CD14-positive monocyte (primary cell): ENCODE measurements at regions not wholly inside any gene's neighbourhood (a gene's known extent, or its start where the extent isn't known, plus 50 kb on each side); places are given as distances from the start of the nearest gene placed in this dataset.
A peak's percentile ranks its signal among the peaks of the same experiment; 100 is the strongest.

Experiments used
- DNase-seq, 3 donors: peaks; one replicate each; pipeline ENCODE4 v3.0.0-alpha.2; 2011 to 2022
- H2AFZ ChIP-seq: 2 replicates; pipeline ENCODE4 v1.6.0; 2012; ENCODE audit warnings: mild to moderate bottlenecking, low read depth, low read length, inconsistent platforms; ENCODE audit not compliant: insufficient read depth, poor library complexity, severe bottlenecking
- H3K27ac ChIP-seq, 2 donors: 1 replicate in 1 of 2; 2 replicates in 1 of 2; pipeline ENCODE4 v1.5.1; 2012 to 2013; ENCODE audit warnings: low read length in 2 of 2, control low read depth in 1 of 2, inconsistent platforms in 1 of 2, low read depth in 1 of 2, mild to moderate bottlenecking in 1 of 2
- H3K27me3 ChIP-seq, 2 donors: one replicate each; pipeline versions ENCODE4 v1.6.0 to v1.6.1; 2011 to 2013; ENCODE audit warnings: low read length in 2 of 2; ENCODE audit not compliant: control insufficient read depth in 2 of 2, insufficient read depth in 2 of 2
- H3K36me3 ChIP-seq, 2 donors: replicated peaks in 1 of 2; 1 replicate in 1 of 2; 2 replicates in 1 of 2; pipeline versions ENCODE4 v1.5.1 to v1.6.1; 2012 to 2013; ENCODE audit warnings: low read length in 2 of 2, control low read depth in 1 of 2, inconsistent platforms in 1 of 2, mild to moderate bottlenecking in 1 of 2; ENCODE audit not compliant: insufficient read depth in 2 of 2, control insufficient read depth in 1 of 2
- H3K4me1 ChIP-seq, 2 donors: 1 replicate in 1 of 2; 2 replicates in 1 of 2; pipeline versions ENCODE4 v1.5.1 to v1.6.1; 2012 to 2013; ENCODE audit warnings: low read length in 2 of 2, control low read depth in 1 of 2, inconsistent platforms in 1 of 2, mild to moderate bottlenecking in 1 of 2, moderate library complexity in 1 of 2; ENCODE audit not compliant: insufficient read depth in 2 of 2, control insufficient read depth in 1 of 2
- H3K4me2 ChIP-seq: replicated peaks from 2 replicates; pipeline ENCODE3; 2012; ENCODE audit warnings: low read length, moderate library complexity, mild to moderate bottlenecking; ENCODE audit not compliant: poor library complexity, severe bottlenecking; ENCODE audit errors: extremely low read depth
- H3K4me3 ChIP-seq, 3 experiments: fragments of 200-600 bp in 1 of 3; sonication (generic) in 1 of 3; replicated peaks in 1 of 3; 1 replicate in 2 of 3; 2 replicates in 1 of 3; pipeline ENCODE4 v1.5.1; 2011 to 2013; ENCODE audit warnings: low read length in 3 of 3, mild to moderate bottlenecking in 3 of 3, control low read depth in 2 of 3, low read depth in 2 of 3, inconsistent platforms in 1 of 3, moderate library complexity in 1 of 3
- H3K79me2 ChIP-seq: 2 replicates; pipeline ENCODE4 v1.6.0; 2012; ENCODE audit warnings: mild to moderate bottlenecking, control low read depth, inconsistent platforms, low read length, moderate library complexity; ENCODE audit not compliant: insufficient read depth
- H3K9ac ChIP-seq: 2 replicates; pipeline ENCODE4 v1.6.0; 2017; ENCODE audit warnings: low read length, mild to moderate bottlenecking; ENCODE audit not compliant: insufficient read depth, poor library complexity, severe bottlenecking
- H3K9me3 ChIP-seq, 2 donors: replicated peaks in 1 of 2; 1 replicate in 1 of 2; 2 replicates in 1 of 2; pipeline versions ENCODE4 v1.5.1 to v1.6.1; 2012 to 2013; ENCODE audit warnings: low read length in 2 of 2, control low read depth in 1 of 2; ENCODE audit not compliant: control insufficient read depth in 1 of 2, insufficient read depth in 1 of 2
- H4K20me1 ChIP-seq: 2 replicates; pipeline ENCODE4 v1.6.0; 2012; ENCODE audit warnings: mild to moderate bottlenecking, low read length, control low read depth, moderate library complexity; ENCODE audit not compliant: insufficient read depth
- H3K27ac Mint-ChIP-seq, 7 donors: one replicate each; pipeline ENCODE4 v1.8.0; 2020; ENCODE audit warnings: mild to moderate bottlenecking in 7 of 7, mixed read lengths in 7 of 7, moderate library complexity in 6 of 7, inconsistent platforms in 2 of 7
- H3K27me3 Mint-ChIP-seq, 3 donors: one replicate each; pipeline ENCODE4 v1.8.0; 2021 to 2022; ENCODE audit warnings: low read depth in 3 of 3, mild to moderate bottlenecking in 3 of 3, mixed read lengths in 3 of 3, moderate library complexity in 3 of 3, inconsistent platforms in 1 of 3
- H3K36me3 Mint-ChIP-seq, 2 donors: one replicate each; pipeline ENCODE4 v1.8.0; 2020; ENCODE audit warnings: mixed read lengths in 2 of 2, inconsistent platforms in 1 of 2, mild to moderate bottlenecking in 1 of 2
- H3K4me1 Mint-ChIP-seq: one replicate; pipeline ENCODE4 v1.8.0; 2020; ENCODE audit warnings: mild to moderate bottlenecking, mixed read lengths
- H3K4me3 Mint-ChIP-seq, 2 donors: one replicate each; pipeline ENCODE4 v1.8.0; 2020; ENCODE audit warnings: mild to moderate bottlenecking in 2 of 2, mixed read lengths in 2 of 2, moderate library complexity in 1 of 2
- H3K9me3 Mint-ChIP-seq, 7 donors: one replicate each; pipeline ENCODE4 v1.8.0; 2020 to 2022; ENCODE audit warnings: mixed read lengths in 7 of 7, mild to moderate bottlenecking in 6 of 7, moderate library complexity in 6 of 7, inconsistent platforms in 2 of 7
- CTCF ChIP-seq: fragments of 200-600 bp; IDR thresholded peaks from one replicate; pipeline ENCODE4 v1.8.0; 2022; ENCODE audit warnings: antibody characterized with exemption, mild to moderate bottlenecking
- WGBS: methylation state at CpG from one replicate; pipeline ENCODE4 v1.1.5; 2013; ENCODE audit warnings: missing lambda C conversion rate; ENCODE audit not compliant: insufficient coverage; 5-methylcytosine and 5-hydroxymethylcytosine counted together
- intact Hi-C, 2 donors: fragments of 100-400 bp; cut with micrococcal nuclease; formaldehyde crosslinking; loops; one replicate each; pipeline versions ENCODE4 v1.15.0 to v1.15.1; 2023

- H4K20me1 ChIP-seq: no peaks in the 10 kb centered on the region
- no CpG with 5 or more reads among the region's 2 CpGs for WGBS
- no peak overlapping the region for H3K4me3 ChIP-seq
- H3K79me2 ChIP-seq: no peaks in the 10 kb centered on the region
- H3K9ac ChIP-seq: no peak overlapping the region
- peaks cover 0 to 29% (median 8%) of the 10 kb centered on the region in 3 donors for H3K27me3 Mint-ChIP-seq
- H3K27me3 ChIP-seq: no peaks in the 10 kb centered on the region
- no peak for DNase-seq
- peaks cover 9 to 30% (median 22%) of the 10 kb centered on the region in 7 donors for H3K9me3 Mint-ChIP-seq
- H3K4me1 ChIP-seq: peaks cover 46 to 48% of the 10 kb centered on the region in 2 donors
- no peak overlapping the region for H3K4me3 Mint-ChIP-seq
- H3K4me2 ChIP-seq: no peak overlapping the region
- H3K36me3 Mint-ChIP-seq: peaks cover 17% of the 10 kb centered on the region in 2 donors
- no peak overlapping the region for H3K27ac ChIP-seq
- intact Hi-C loops: loop anchor here (2.0 to 10.0 kb wide), 3 partner anchors 38 to 846 kb away; no protein-coding TSS in a partner anchor
- H3K36me3 ChIP-seq: no peaks in the 10 kb centered on the region
- H3K9me3 ChIP-seq: peaks cover 9 to 12% of the 10 kb centered on the region in 2 donors
- no peak overlapping the region for H2AFZ ChIP-seq
- TF ChIP-seq CTCF: no peak
- peak overlapping the region; percentile 94 to 99 (median 98) for H3K27ac Mint-ChIP-seq
- H3K4me1 Mint-ChIP-seq: peaks cover 71% of the 10 kb centered on the region
Observed at GRCh38 chr15:70510433-70510832, 252.9 kb downstream of the UACA start.

DNA sequence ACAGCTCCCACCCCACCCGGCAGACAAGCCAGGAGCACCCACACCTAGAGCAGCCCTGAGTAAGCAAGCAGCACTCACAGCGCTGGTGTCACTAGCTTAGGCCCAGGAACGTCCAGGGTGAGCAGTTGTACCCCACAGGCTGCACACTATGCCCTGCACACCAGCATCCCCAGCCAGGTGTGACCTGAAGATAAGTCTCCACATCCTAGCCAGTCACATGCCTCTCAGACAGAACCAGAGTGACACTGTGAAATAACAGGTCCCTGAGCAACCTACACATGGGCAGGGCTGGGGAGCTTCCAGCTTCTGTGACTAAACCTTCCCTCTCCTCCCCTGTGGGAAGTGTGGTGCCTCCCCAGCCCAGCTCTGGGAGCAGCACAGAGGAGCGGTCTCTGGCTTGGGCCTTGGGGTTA is 253.6 kb downstream of the UACA start:
- 56% methylated on average over 3 of the region's 4 CpGs for WGBS
- peaks cover 53 to 55% of the 10 kb centered on the region in 2 donors for H3K4me1 ChIP-seq
- peak overlapping the region; percentile 55 for H3K9ac ChIP-seq
- H3K4me3 ChIP-seq: no peak overlapping the region
- peak overlapping the region; percentile 94 to 99 (median 98) for H3K27ac Mint-ChIP-seq
- peak overlapping the region in 1 of 2 donors; percentile 20 for H3K4me3 Mint-ChIP-seq
- peak; percentile 40 to 78 (median 47) for DNase-seq
- no peaks in the 10 kb centered on the region for H3K79me2 ChIP-seq
- H3K4me2 ChIP-seq: peak overlapping the region; percentile 30
- peak overlapping the region; percentile 78 to 91 for H3K27ac ChIP-seq
- peaks cover 75% of the 10 kb centered on the region for H3K4me1 Mint-ChIP-seq
- H3K36me3 ChIP-seq: no peaks in the 10 kb centered on the region
- peaks cover 17% of the 10 kb centered on the region in 2 donors for H3K36me3 Mint-ChIP-seq
- peaks cover 9 to 12% of the 10 kb centered on the region in 2 donors for H3K9me3 ChIP-seq
- H3K27me3 ChIP-seq: no peaks in the 10 kb centered on the region
- no peaks in the 10 kb centered on the region for H4K20me1 ChIP-seq
- TF ChIP-seq CTCF: no peak
- peaks cover 0 to 27% (median 6%) of the 10 kb centered on the region in 3 donors for H3K27me3 Mint-ChIP-seq
- no peak overlapping the region for H2AFZ ChIP-seq
- intact Hi-C loops: loop anchor here (1.0 to 10.0 kb wide), 12 partner anchors 17 to 845 kb away; partner anchors contain the start of gene TLE3 (in 2 of the 2)
- H3K9me3 Mint-ChIP-seq: peaks cover 9 to 30% (median 22%) of the 10 kb centered on the region in 7 donors
